HL-60/S4 treated with retinoic acid at 250 ng/mL for 4 days and 3 days (cell line): ENCODE measurements at regions not wholly inside any gene's neighbourhood (a gene's known extent, or its start where the extent isn't known, plus 50 kb on each side); places are given as distances from the start of the nearest gene placed in this dataset.

Experiments used
- in situ Hi-C: fragments of 300-500 bp; cut with MboI; formaldehyde crosslinking; loops from 2 replicates; pipeline ENCODE4 v1.7.0; 2022; ENCODE audit warnings: low sequenced_read_pairs

GRCh38 chr1:56320464-56321149 is 258.8 kb downstream of the PLPP3 start:
- in situ Hi-C loops, result no loop called here

GRCh38 chr1:56317722-56318121 is 261.6 kb downstream of the PLPP3 start:
- in situ Hi-C loops, result no loop called here

- in situ Hi-C loops, result no loop called here
Observed at GRCh38 chr1:56315293-56315942, 263.9 kb downstream of the PLPP3 start.

- in situ Hi-C loops, result no loop called here
Observed at GRCh38 chr1:56313560-56313959, 265.8 kb downstream of the PLPP3 start.

GRCh38 chr1:56311766-56312165 is 267.6 kb downstream of the PLPP3 start:
- in situ Hi-C loops, result no loop called here

GRCh38 chr1:56310945-56311344 is 268.4 kb downstream of the PLPP3 start:
- in situ Hi-C loops, result no loop called here

- in situ Hi-C loops, result no loop called here
Observed at GRCh38 chr1:56309065-56309464, 270.3 kb downstream of the PLPP3 start.

GRCh38 chr1:56304975-56305374 is 274.4 kb downstream of the PLPP3 start:
- in situ Hi-C loops, result no loop called here

GRCh38 chr1:56303805-56304204 is 275.6 kb downstream of the PLPP3 start:
- in situ Hi-C loops, result no loop called here

- in situ Hi-C loops, result no loop called here
Observed at GRCh38 chr1:56302878-56303277, 276.5 kb downstream of the PLPP3 start.

GRCh38 chr1:56301791-56302190 is 277.6 kb downstream of the PLPP3 start:
- in situ Hi-C loops, result no loop called here

GRCh38 chr1:56300836-56301235 is 278.5 kb downstream of the PLPP3 start:
- in situ Hi-C loops, result no loop called here

GRCh38 chr1:56298866-56299265 is 280.5 kb downstream of the PLPP3 start:
- in situ Hi-C loops, result no loop called here

GRCh38 chr1:56297904-56298303 is 281.5 kb downstream of the PLPP3 start:
- in situ Hi-C loops, result no loop called here

- in situ Hi-C loops, result no loop called here
Observed at GRCh38 chr1:56297208-56297607, 282.2 kb downstream of the PLPP3 start.

- in situ Hi-C loops, result no loop called here
Observed at GRCh38 chr1:56295949-56296929, 283.1 kb downstream of the PLPP3 start.

GRCh38 chr1:56291374-56291919 is 287.9 kb downstream of the PLPP3 start:
- in situ Hi-C loops, result no loop called here

- in situ Hi-C loops, result no loop called here
Observed at GRCh38 chr1:56289260-56289659, 290.1 kb downstream of the PLPP3 start.

- in situ Hi-C loops, result no loop called here
Observed at GRCh38 chr1:56287721-56288120, 291.6 kb downstream of the PLPP3 start.

GRCh38 chr1:56286956-56287355 is 292.4 kb downstream of the PLPP3 start:
- in situ Hi-C loops, result no loop called here

- in situ Hi-C loops, result no loop called here
Observed at GRCh38 chr1:56286506-56286905, 292.9 kb downstream of the PLPP3 start.
